Naive thymus-derived CD8-positive, alpha-beta T cell (primary cell): ENCODE measurements at regions not wholly inside any gene's neighbourhood (a gene's known extent, or its start where the extent isn't known, plus 50 kb on each side); places are given as distances from the start of the nearest gene placed in this dataset.
"Not testable (repeated sequence)": the region's sequence is repeated elsewhere in the genome, so short reads cannot be mapped to it uniquely, and the experiment has no call there.

Source experiments
- ATAC-seq, 2 donors: fragments of 150-1000 bp; cut with Tn5 transposase in 1 of 2; sonication (Bioruptor Pico), chemical (Tn5 transposase) in 1 of 2; 1 replicate in 1 of 2; 2 replicates in 1 of 2; pipeline ENCODE4 v1.10.0; 2021; ENCODE audit warnings: mild to moderate bottlenecking in 2 of 2, moderate library complexity in 2 of 2
- POLR2A ChIA-PET: fragments of 350-600 bp; sonication (Branson Sonifier 250); formaldehyde crosslinking; loops from one replicate; lab custom pipeline; 2021; ENCODE audit warnings: antibody characterized with exemption; lab: Charles Lee
- DNase-seq, 10 donors: peaks; one replicate each; pipeline versions ENCODE4 v3.0.0 to v3.0.0-alpha.2; 2020 to 2022
- H3K27ac Mint-ChIP-seq, 10 donors: one replicate each; pipeline ENCODE4 v1.8.0; 2020 to 2022; ENCODE audit warnings: mild to moderate bottlenecking in 10 of 10, mixed read lengths in 10 of 10, moderate library complexity in 4 of 10, inconsistent platforms in 1 of 10
- H3K27me3 Mint-ChIP-seq, 5 donors: one replicate each; pipeline ENCODE4 v1.8.0; 2021 to 2022; ENCODE audit warnings: mixed read lengths in 5 of 5
- H3K36me3 Mint-ChIP-seq, 3 donors: one replicate each; pipeline ENCODE4 v1.8.0; 2020 to 2022; ENCODE audit warnings: mixed read lengths in 3 of 3, mild to moderate bottlenecking in 2 of 3, inconsistent platforms in 1 of 3
- H3K4me1 Mint-ChIP-seq, 4 donors: one replicate each; pipeline ENCODE4 v1.8.0; 2021 to 2022; ENCODE audit warnings: mixed read lengths in 4 of 4
- H3K4me3 Mint-ChIP-seq, 10 donors: one replicate each; pipeline ENCODE4 v1.8.0; 2020 to 2022; ENCODE audit warnings: mild to moderate bottlenecking in 10 of 10, mixed read lengths in 10 of 10, moderate library complexity in 6 of 10, inconsistent platforms in 1 of 10
- H3K9me3 Mint-ChIP-seq, 9 donors: one replicate each; pipeline ENCODE4 v1.8.0; 2020 to 2022; ENCODE audit warnings: mixed read lengths in 9 of 9, mild to moderate bottlenecking in 3 of 9, inconsistent platforms in 1 of 9, moderate library complexity in 1 of 9

DNA sequence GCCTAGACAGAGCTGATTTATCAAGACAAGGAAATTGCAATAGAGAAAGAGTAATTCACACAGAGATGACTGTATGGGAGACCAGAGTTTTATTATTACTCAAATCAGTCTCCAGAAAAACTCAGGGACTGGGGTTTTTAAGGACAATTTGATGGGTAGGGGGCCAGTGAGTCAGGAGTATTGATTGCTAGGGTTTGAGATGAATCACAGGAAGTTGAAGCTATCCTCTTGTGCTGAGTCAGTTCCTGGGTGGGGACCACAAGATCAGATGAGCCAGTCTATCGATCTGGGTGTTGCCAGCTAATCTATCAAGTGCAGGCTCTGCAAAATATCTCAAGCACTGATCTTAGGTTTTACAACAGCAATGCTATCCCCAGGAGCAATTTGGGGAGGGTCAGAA, 87.4 kb upstream of the TGIF2LY start:
- H3K4me3 Mint-ChIP-seq, POLR2A ChIA-PET, H3K27me3 Mint-ChIP-seq, ATAC-seq, H3K36me3 Mint-ChIP-seq, DNase-seq, H3K27ac Mint-ChIP-seq, H3K9me3 Mint-ChIP-seq, H3K4me1 Mint-ChIP-seq: not testable (repeated sequence)

DNA sequence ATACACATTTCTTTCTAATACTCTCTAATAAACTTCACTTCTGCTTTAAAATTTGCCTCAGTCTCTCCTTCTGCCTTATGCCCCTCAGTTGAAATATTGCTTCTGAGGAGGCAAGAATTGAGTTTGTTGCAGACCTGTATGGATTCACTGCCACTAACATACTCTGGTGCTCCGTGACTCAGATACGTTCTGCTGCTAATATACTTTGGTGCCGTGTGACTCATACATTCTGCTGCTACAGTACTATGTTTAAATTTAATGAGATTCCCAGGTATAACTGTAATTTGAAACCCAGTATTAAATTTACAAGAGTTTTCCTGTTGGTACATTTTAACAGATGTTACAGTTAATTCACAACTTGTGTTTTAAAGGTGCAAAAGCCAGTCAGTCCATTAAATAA, 84.3 kb upstream of the TGIF2LY start:
- DNase-seq, H3K27me3 Mint-ChIP-seq, H3K27ac Mint-ChIP-seq, H3K4me1 Mint-ChIP-seq, H3K36me3 Mint-ChIP-seq, POLR2A ChIA-PET, ATAC-seq, H3K9me3 Mint-ChIP-seq, H3K4me3 Mint-ChIP-seq: not testable (repeated sequence)

DNA sequence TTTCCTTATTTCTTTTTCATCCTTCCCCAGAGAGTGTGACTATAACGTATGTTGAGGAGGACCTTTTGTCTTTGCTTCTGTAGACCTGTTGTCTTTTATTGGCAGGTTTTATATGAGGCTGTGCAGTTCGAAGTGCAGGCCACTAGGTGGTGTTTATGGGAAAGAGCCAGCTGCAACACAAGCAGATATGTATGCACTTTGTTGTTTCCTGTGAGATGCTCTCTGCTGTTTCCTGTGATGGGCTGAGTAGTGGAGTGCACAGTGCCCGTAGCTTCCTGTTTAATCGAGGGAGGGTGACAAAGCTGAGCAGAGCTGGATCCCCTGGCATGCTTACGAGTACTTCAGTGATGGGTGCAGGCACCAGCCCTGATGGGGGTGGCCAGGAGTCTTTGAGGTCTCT, 51.8 kb upstream of the TGIF2LY start:
- H3K36me3 Mint-ChIP-seq, POLR2A ChIA-PET, H3K27ac Mint-ChIP-seq, H3K27me3 Mint-ChIP-seq, H3K4me1 Mint-ChIP-seq, H3K9me3 Mint-ChIP-seq: not testable (repeated sequence)
- H3K4me3 Mint-ChIP-seq: peak overlapping the region in 1 of 10 donors; percentile 39
- DNase-seq: peak in 2 of 10 donors; percentile 0 to 34
- peak; percentile 64 to 93 for ATAC-seq
